Pancreas (tissue), 10 donors: ENCODE measurements at regions not wholly inside any gene's neighbourhood (a gene's known extent, or its start where the extent isn't known, plus 50 kb on each side); places are given as distances from the start of the nearest gene placed in this dataset.

Source experiments
- ATAC-seq, 4 donors: fragments of 200-7000 bp; cut with Tn5 transposase; one replicate each; pipeline versions ENCODE4 v1.8.0 to v1.9.1; 2020; ENCODE audit warnings: mild to moderate bottlenecking in 4 of 4, moderate library complexity in 4 of 4
- DNase-seq, 6 donors: peaks; one replicate each; pipeline ENCODE4 v3.0.0-alpha.2; 2020
- FAIRE-seq: peaks from 2 replicates; lab custom pipeline; 2012; peaks lifted over from hg19 to GRCh38; lab: Jason Lieb, UNC
- H3K27ac ChIP-seq, 4 donors: fragments of 200-600 bp; sonication (generic); 1 replicate in 3 of 4; 2 replicates in 1 of 4; pipeline versions ENCODE4 v1.5.0 to v1.8.0; 2020
- H3K27me3 ChIP-seq, 4 donors: fragments of 200-600 bp; one replicate each; pipeline ENCODE4 v1.8.0; 2021
- H3K36me3 ChIP-seq, 3 donors: fragments of 200-600 bp; sonication (generic) in 1 of 3; one replicate each; pipeline versions ENCODE4 v1.5.0 to v1.8.0; 2020 to 2021
- H3K4me1 ChIP-seq, 3 donors: fragments of 200-600 bp; one replicate each; pipeline ENCODE4 v1.8.0; 2021
- H3K4me3 ChIP-seq, 4 donors: fragments of 200-600 bp; sonication (generic) in 2 of 4; one replicate each; pipeline versions ENCODE4 v1.5.0 to v1.8.0; 2020 to 2021
- H3K9me3 ChIP-seq, 4 donors: fragments of 200-600 bp; one replicate each; pipeline ENCODE4 v1.8.0; 2021
- WGBS, 2 donors: extraction: QIAGEN DNeasy Blood & Tissue Kit; methylation state at CpG; one replicate each; pipeline ENCODE4 v1.1.7; 2013; 5-methylcytosine and 5-hydroxymethylcytosine counted together
- intact Hi-C, 3 donors: fragments of 100-400 bp; cut with DNase I; formaldehyde crosslinking; loops; one replicate each; pipeline versions ENCODE4 v1.11.1 to v1.14.2; 2022
- TF ChIP-seq, protein P1 (sequence below), 4 donors: fragments of 200-600 bp; sonication (generic) in 3 of 4; IDR thresholded peaks; one replicate each; pipeline versions ENCODE4 v1.5.0 to v1.8.0; 2021; ENCODE audit warnings: antibody characterized with exemption in 4 of 4
- donor health status: healthy with polysubstance abuse.
- donor health status: DM: no; HTN: no; CAD: no; lungs with moderate emphysema.
- donor health status: DM: no; HTN: no; CAD: no.
- donor health status: control.
- donor health status: control.
- donor health status: Bipolar disorder and iron deficiency.
- donor health status: DM: yes; HTN: yes; CAD: no.
- donor health status: DM: no; HTN: no; CAD: no.
- donor health status: DM: no; HTN: no; CAD: no.
- donor health status: DM: yes; HTN: yes; CAD: no.

DNA sequence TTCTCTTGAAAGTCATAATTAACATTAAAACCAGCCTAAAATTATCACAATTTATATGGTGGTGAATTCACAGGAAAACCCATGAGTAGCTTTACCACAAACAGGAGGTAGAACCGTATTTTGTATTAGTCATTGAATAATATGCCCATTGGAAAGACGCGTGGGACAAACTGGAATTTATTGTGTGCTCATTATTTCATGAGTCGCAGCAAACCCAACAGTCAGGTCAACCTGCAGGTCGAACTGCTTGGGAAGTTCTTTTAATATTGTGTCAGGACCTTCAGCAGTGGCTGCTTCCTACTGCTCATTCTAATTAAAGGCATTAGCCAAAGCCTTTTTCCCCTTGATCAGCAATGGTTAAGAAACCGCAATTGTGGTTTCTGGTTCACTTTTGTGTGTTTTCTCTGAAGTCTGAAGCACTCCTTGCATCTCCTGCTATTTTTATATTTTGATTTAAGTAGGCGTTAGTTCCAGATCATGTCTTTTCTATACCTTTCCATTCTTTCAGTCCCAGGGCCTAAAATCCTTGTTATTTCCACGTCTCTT lies 100.1 kb downstream of the RAB11FIP2 start:
- Histone ChIP-seq H3K27ac (no peak overlapping the region), H3K9me3 (no peaks in the 10 kb centered on the region), H3K4me3 (no peak overlapping the region), H3K27me3 (no peaks in the 10 kb centered on the region), H3K36me3 (no peaks in the 10 kb centered on the region), H3K4me1 (no peaks in the 10 kb centered on the region)
- TF ChIP-seq, protein P1, sequence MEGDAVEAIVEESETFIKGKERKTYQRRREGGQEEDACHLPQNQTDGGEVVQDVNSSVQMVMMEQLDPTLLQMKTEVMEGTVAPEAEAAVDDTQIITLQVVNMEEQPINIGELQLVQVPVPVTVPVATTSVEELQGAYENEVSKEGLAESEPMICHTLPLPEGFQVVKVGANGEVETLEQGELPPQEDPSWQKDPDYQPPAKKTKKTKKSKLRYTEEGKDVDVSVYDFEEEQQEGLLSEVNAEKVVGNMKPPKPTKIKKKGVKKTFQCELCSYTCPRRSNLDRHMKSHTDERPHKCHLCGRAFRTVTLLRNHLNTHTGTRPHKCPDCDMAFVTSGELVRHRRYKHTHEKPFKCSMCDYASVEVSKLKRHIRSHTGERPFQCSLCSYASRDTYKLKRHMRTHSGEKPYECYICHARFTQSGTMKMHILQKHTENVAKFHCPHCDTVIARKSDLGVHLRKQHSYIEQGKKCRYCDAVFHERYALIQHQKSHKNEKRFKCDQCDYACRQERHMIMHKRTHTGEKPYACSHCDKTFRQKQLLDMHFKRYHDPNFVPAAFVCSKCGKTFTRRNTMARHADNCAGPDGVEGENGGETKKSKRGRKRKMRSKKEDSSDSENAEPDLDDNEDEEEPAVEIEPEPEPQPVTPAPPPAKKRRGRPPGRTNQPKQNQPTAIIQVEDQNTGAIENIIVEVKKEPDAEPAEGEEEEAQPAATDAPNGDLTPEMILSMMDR (IDR thresholded peaks at IDR 0.05) = no peak
- WGBS, 2 donors = 79 to 81% methylated on average over 8 of the region's 8 CpGs
- no peak for FAIRE-seq
- DNase-seq = no peak
- ATAC-seq = no peak
- intact Hi-C loops = no loop called here

DNA sequence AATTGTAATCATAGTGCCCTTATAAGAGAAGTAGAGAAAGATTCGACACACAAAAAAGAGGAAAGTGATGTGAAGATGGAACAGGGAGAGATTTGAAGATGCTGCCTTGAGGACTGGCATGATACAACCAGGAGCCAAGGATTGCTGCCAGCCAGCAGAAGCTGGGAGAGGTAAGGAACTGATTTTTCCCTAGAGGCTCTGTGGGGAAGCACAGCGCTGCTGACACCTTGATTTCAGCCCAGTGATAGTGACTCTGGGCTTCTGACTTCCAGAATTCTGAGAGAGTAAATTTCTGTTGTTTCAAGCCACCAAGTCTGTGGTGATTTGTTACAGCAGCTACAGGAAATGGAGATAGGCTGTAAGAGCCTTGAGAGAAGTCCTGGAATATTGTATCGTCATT lies 98.2 kb downstream of the RAB11FIP2 start:
- ATAC-seq (no peak), FAIRE-seq (no peak), DNase-seq (no peak)
- TF ChIP-seq, protein P1 (IDR thresholded peaks at IDR 0.05) = no peak
- Histone ChIP-seq H3K9me3 (no peaks in the 10 kb centered on the region), H3K36me3 (no peaks in the 10 kb centered on the region), H3K4me3 (no peak overlapping the region), H3K27ac (no peak overlapping the region), H3K4me1 (no peaks in the 10 kb centered on the region), H3K27me3 (no peaks in the 10 kb centered on the region)
- 82 to 88% methylated on average over 3 of the region's 3 CpGs for WGBS, 2 donors
- intact Hi-C loops = no loop called here

DNA sequence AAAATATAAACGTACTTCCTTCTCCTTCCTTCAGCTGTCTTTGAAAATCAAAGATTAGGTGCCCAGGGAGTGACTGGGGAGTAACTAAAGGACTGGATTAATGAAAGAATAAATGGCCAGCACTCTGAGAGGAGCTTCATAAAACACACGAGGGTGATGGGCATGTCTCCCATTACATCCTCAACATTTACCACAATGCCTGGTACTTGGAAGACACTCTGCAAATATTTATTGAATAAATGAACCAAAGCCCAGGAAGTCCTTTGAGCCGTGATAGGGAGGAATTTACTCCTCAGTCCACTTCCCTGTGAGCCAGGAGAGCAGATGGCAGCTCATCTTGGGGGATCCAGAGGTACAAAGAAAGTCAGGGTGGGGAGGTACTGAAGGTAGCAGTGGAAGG lies 96.3 kb downstream of the RAB11FIP2 start:
- Histone ChIP-seq H3K27me3 (no peaks in the 10 kb centered on the region), H3K36me3 (no peaks in the 10 kb centered on the region), H3K9me3 (no peaks in the 10 kb centered on the region), H3K4me3 (no peak overlapping the region), H3K4me1 (no peaks in the 10 kb centered on the region), H3K27ac (no peak overlapping the region)
- TF ChIP-seq, protein P1 (IDR thresholded peaks at IDR 0.05) = no peak
- FAIRE-seq = no peak
- 23 to 24% methylated on average over 3 of the region's 3 CpGs for WGBS, 2 donors
- peak in 1 of 4 donors; percentile 11 for ATAC-seq
- intact Hi-C loops = no loop called here
- DNase-seq = no peak
